ENCODE measurements at regions not wholly inside any gene's neighbourhood (a gene's known extent, or its start where the extent isn't known, plus 50 kb on each side); places are given as distances from the start of the nearest gene placed in this dataset.
A peak's percentile ranks its signal among the peaks of the same experiment; 100 is the strongest.
"Not testable (repeated sequence)": the region's sequence is repeated elsewhere in the genome, so short reads cannot be mapped to it uniquely, and the experiment has no call there.

DNA sequence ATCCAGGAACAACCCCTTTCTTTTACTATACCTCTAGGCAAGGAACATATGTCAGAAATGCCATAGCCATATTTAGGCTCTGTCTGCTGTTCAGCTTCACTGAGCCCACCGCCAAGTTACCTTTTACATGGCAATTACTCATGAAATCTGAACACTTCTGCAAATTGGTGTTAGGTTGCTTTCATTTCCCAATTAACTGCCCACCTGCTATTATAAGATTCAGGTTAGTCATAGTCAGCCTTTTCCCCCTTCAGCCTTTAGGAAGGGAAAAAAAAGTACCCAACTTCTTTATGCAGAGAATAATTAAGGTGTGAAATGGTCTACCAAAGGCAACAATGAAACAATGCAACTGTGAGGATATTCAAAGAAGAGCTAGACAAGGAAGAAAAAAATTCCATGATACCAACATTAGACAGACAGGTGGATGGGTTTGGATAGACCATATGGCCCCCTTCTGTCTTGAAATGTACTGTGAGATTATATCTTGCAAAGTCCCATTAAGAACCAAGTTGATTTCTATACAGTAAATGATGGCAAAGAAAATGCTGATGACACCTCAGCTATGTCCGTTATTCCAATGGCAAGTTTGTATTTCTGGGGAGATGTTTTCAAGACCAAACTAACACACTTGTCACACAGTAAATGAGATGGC, 442.1 kb upstream of the NRP1 start:
- DNase-seq (ENCODE audit: low read depth) (no peak), FAIRE-seq (no peak)
- H3K4me3 ChIP-seq (ENCODE audit: low read depth, low read length) = no peak overlapping the region
- TF ChIP-seq, protein P1, sequence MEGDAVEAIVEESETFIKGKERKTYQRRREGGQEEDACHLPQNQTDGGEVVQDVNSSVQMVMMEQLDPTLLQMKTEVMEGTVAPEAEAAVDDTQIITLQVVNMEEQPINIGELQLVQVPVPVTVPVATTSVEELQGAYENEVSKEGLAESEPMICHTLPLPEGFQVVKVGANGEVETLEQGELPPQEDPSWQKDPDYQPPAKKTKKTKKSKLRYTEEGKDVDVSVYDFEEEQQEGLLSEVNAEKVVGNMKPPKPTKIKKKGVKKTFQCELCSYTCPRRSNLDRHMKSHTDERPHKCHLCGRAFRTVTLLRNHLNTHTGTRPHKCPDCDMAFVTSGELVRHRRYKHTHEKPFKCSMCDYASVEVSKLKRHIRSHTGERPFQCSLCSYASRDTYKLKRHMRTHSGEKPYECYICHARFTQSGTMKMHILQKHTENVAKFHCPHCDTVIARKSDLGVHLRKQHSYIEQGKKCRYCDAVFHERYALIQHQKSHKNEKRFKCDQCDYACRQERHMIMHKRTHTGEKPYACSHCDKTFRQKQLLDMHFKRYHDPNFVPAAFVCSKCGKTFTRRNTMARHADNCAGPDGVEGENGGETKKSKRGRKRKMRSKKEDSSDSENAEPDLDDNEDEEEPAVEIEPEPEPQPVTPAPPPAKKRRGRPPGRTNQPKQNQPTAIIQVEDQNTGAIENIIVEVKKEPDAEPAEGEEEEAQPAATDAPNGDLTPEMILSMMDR (IDR thresholded peaks at IDR 0.05; ENCODE audit: insufficient read depth, low read length, severe bottlenecking) = no peak
- no peaks in the 10 kb centered on the region for H3K36me3 ChIP-seq (ENCODE audit: control insufficient read depth, insufficient read depth, low read length)
- no peaks in the 10 kb centered on the region for H3K27me3 ChIP-seq (ENCODE audit: control insufficient read depth, insufficient read depth, low read length)

DNA sequence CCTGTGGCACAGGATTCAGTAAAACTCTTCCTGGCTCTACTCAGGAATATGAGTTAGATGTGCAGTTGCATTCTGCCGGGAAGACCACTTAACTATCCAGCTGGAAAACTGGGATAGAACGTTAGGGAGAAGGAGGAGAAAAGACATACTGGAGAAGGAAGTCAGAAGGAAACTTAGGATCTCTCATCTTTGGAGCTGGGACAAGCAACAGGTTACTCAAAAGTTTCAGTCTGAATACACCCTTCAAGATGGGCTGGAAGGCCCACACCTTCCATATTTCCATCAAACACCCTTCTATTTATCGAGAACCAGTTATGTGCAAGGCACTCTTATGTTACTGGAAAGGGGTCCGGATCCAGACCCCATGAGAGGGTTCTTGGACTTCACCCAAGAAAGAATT, 440.4 kb upstream of the NRP1 start:
- H3K4me3 ChIP-seq (ENCODE audit: low read depth, low read length) = no peak overlapping the region
- FAIRE-seq (no peak), DNase-seq (ENCODE audit: low read depth) (no peak)
- H3K27me3 ChIP-seq (ENCODE audit: control insufficient read depth, insufficient read depth, low read length) = no peaks in the 10 kb centered on the region
- H3K36me3 ChIP-seq (ENCODE audit: control insufficient read depth, insufficient read depth, low read length) = no peaks in the 10 kb centered on the region
- TF ChIP-seq, protein P1 (IDR thresholded peaks at IDR 0.05; ENCODE audit: insufficient read depth, low read length, severe bottlenecking) = no peak

DNA sequence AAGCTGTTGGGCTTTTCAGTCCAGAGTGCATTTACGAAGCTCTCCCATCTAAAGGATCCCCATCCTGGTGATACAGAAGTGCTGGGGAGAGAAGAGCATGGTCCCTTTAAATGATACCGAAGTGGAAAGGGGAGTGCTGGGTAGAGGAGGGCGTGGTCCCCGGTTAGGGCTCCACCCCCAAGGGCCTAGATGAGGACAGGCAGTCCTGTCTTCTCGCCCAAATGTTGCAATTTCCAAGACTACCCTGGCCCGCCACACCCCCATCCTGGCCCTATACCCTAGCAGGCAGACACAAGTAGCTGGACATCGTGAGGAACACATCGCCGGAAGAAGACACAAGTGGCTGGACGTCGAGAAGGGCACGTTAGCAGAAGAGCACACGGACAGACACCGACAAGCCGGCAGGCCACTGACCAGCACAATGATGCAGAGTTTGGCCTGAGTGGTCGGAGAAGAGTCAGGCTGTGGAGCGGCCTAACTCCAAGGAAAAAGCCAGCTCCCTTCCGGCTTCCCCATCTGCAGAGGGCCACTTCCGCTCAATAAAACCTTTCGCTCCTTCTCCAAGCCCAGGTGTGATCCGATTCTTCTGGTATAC, 439.5 kb upstream of the NRP1 start:
- DNase-seq (ENCODE audit: low read depth) = no peak
- no peaks in the 10 kb centered on the region for H3K27me3 ChIP-seq (ENCODE audit: control insufficient read depth, insufficient read depth, low read length)
- no peak for FAIRE-seq
- TF ChIP-seq, protein P1 (IDR thresholded peaks at IDR 0.05; ENCODE audit: insufficient read depth, low read length, severe bottlenecking) = no peak
- no peaks in the 10 kb centered on the region for H3K36me3 ChIP-seq (ENCODE audit: control insufficient read depth, insufficient read depth, low read length)
- no peak overlapping the region for H3K4me3 ChIP-seq (ENCODE audit: low read depth, low read length)

DNA sequence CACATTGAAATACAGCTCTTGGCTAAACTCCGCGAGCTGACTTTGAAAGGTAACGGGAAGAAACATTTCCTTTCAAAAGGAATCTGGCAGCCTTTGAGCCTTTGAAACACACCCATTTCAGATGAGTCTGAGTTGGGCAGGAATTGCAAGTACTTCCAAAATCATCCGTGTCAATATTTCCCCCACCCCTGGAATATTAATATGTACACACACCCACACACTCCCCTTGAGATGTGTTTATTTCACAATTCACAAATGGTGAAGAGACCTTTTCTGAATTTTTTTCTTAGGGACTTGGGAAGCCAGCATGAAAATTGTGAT, 438.7 kb upstream of the NRP1 start:
- DNase-seq (ENCODE audit: low read depth) (peak; percentile 40), FAIRE-seq (no peak)
- Histone ChIP-seq H3K27me3 (ENCODE audit: control insufficient read depth, insufficient read depth, low read length) (no peaks in the 10 kb centered on the region), H3K4me3 (ENCODE audit: low read depth, low read length) (no peak overlapping the region), H3K36me3 (ENCODE audit: control insufficient read depth, insufficient read depth, low read length) (no peaks in the 10 kb centered on the region)
- TF ChIP-seq, protein P1 (IDR thresholded peaks at IDR 0.05; ENCODE audit: insufficient read depth, low read length, severe bottlenecking) = no peak

DNA sequence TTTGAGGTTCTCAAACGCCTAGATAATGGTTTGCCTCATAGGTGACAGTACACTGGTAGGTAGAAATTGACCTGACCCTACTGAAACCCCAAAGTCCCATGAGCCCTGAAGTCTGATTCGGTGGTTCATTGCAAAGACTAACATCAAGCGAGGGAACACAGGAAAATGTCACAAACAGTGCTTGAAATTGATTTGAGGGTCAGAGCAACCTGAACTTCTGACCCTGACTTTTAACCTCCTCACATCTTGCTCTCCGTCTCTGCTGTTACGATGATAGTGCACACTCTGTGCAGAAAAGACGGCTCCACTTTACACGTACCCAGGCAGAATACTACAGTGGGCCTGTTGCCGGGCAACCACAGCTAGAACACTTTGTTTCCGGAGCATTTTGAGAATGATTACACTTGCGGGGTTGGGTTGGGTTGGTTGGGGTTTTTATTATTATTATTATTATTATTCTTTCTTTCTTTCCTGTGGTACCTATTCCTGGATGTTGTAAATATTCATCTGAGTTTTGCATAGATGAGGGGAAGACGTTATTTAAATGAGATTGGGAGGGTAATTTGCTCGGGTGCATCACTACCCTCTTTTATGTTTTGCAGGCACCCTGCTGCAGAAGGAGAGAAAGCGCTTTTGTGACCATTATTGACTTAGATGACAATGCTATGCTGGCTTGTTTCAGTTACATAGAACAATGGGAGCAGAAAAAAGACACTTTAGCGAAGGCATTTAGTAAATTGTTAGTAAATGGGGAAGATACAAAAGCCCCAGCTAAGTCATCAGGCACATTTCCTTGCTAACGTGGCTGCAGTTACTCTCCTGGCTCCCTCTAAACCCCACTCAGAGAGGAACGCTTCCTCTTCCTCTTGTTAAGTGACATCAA, 438.1 kb upstream of the NRP1 start:
- Histone ChIP-seq H3K27me3 (ENCODE audit: control insufficient read depth, insufficient read depth, low read length) (no peaks in the 10 kb centered on the region), H3K36me3 (ENCODE audit: control insufficient read depth, insufficient read depth, low read length) (no peaks in the 10 kb centered on the region), H3K4me3 (ENCODE audit: low read depth, low read length) (no peak overlapping the region)
- TF ChIP-seq, protein P1 (IDR thresholded peaks at IDR 0.05; ENCODE audit: insufficient read depth, low read length, severe bottlenecking) = no peak
- no peak for FAIRE-seq
- no peak for DNase-seq (ENCODE audit: low read depth)

DNA sequence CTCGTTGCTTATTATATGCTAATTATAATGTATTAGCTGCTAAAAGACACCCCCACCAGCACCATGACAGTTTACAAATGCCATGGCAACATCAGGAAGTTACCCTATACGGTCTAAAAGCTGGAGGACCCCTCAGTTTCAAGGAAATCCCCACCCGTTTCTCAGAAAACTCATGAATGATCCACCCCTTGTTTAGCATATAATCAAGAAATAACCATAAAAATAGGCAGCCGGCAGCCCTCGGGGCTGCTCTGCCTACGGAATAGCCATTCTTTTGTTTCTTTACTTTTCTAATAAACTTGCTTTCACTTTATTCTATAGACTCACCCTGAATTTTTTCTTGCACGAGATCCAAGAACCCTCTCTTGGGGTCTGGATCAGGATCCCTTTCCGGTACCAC, 437.4 kb upstream of the NRP1 start:
- H3K4me3 ChIP-seq (ENCODE audit: low read depth, low read length); H3K27me3 ChIP-seq (ENCODE audit: control insufficient read depth, insufficient read depth, low read length); H3K36me3 ChIP-seq (ENCODE audit: control insufficient read depth, insufficient read depth, low read length); FAIRE-seq; DNase-seq (ENCODE audit: low read depth): not testable (repeated sequence)
